MM.1S (cell line): ENCODE measurements at regions not wholly inside any gene's neighbourhood (a gene's known extent, or its start where the extent isn't known, plus 50 kb on each side); places are given as distances from the start of the nearest gene placed in this dataset.

Experiments used
- DNase-seq: peaks from one replicate; pipeline ENCODE4 v3.0.0-alpha.2; 2015
- H2AFZ ChIP-seq: fragments of 300-600 bp; sonication (generic); 2 replicates; pipeline ENCODE4 v1.6.0; 2016; ENCODE audit warnings: antibody characterized with exemption, low read length
- H3F3A ChIP-seq: fragments of 300-600 bp; sonication (generic); 2 replicates; pipeline ENCODE4 v1.6.1; 2016; ENCODE audit warnings: mild to moderate bottlenecking, antibody characterized with exemption, low read length, moderate library complexity, mixed read lengths; ENCODE audit not compliant: insufficient read depth
- H3K27ac ChIP-seq: fragments of 300-600 bp; sonication (generic); 2 replicates; pipeline ENCODE4 v1.5.1; 2016; ENCODE audit warnings: mild to moderate bottlenecking, low read length
- H3K27me3 ChIP-seq: fragments of 300-600 bp; sonication (generic); replicated peaks from 2 replicates; pipeline ENCODE4 v1.6.0; 2016; ENCODE audit warnings: low read length; ENCODE audit not compliant: insufficient read depth
- H3K36me3 ChIP-seq: fragments of 300-600 bp; sonication (generic); replicated peaks from 2 replicates; pipeline ENCODE4 v1.6.1; 2016; ENCODE audit warnings: mild to moderate bottlenecking, low read length, mixed read lengths; ENCODE audit not compliant: insufficient read depth
- H3K4me1 ChIP-seq: fragments of 300-600 bp; sonication (generic); 2 replicates; pipeline ENCODE4 v1.6.1; 2016; ENCODE audit warnings: low read length, mixed read lengths
- H3K4me2 ChIP-seq: fragments of 300-600 bp; sonication (generic); 2 replicates; pipeline ENCODE4 v1.6.0; 2016; ENCODE audit warnings: low read depth, low read length
- H3K4me3 ChIP-seq: fragments of 300-600 bp; sonication (generic); 2 replicates; pipeline ENCODE4 v1.5.1; 2016; ENCODE audit warnings: low read length, mixed read lengths
- H3K79me2 ChIP-seq: fragments of 300-600 bp; sonication (generic); 2 replicates; pipeline ENCODE4 v1.6.1; 2016; ENCODE audit warnings: mixed run types, low read length, mixed read lengths
- H3K9ac ChIP-seq: fragments of 300-600 bp; sonication (generic); 2 replicates; pipeline ENCODE4 v1.6.1; 2016; ENCODE audit warnings: low read length, mixed read lengths
- H3K9me2 ChIP-seq: fragments of 300-600 bp; sonication (generic); replicated peaks from 2 replicates; pipeline ENCODE4 v1.6.1; 2016; ENCODE audit warnings: mild to moderate bottlenecking, low read length, mixed read lengths; ENCODE audit not compliant: insufficient read depth
- H3K9me3 ChIP-seq: fragments of 300-600 bp; sonication (generic); replicated peaks from 2 replicates; pipeline ENCODE4 v1.6.1; 2016; ENCODE audit warnings: mild to moderate bottlenecking, low read length, mixed read lengths; ENCODE audit not compliant: insufficient read depth
- H4K20me1 ChIP-seq: fragments of 300-600 bp; sonication (generic); 2 replicates; pipeline ENCODE4 v1.6.1; 2016; ENCODE audit warnings: mild to moderate bottlenecking, low read length, moderate library complexity, mixed read lengths; ENCODE audit not compliant: insufficient read depth
- EZH2 ChIP-seq: fragments of 300-600 bp; sonication (generic); optimal IDR thresholded peaks from 2 replicates; pipeline ENCODE3; 2017; ENCODE audit warnings: low read depth, mild to moderate bottlenecking, antibody characterized with exemption, low read length, mixed read lengths
- EZH2phosphoT487 ChIP-seq: fragments of 300-600 bp; sonication (generic); IDR thresholded peaks from 2 replicates; pipeline ENCODE4 v1.6.1; 2018; ENCODE audit warnings: antibody characterized with exemption, low read length
- TF ChIP-seq, protein P1 (sequence below): fragments of 300-600 bp; sonication (generic); IDR thresholded peaks from 2 replicates; pipeline ENCODE4 v1.5.1; 2016; ENCODE audit warnings: antibody characterized with exemption, low read length, mixed read lengths

DNA sequence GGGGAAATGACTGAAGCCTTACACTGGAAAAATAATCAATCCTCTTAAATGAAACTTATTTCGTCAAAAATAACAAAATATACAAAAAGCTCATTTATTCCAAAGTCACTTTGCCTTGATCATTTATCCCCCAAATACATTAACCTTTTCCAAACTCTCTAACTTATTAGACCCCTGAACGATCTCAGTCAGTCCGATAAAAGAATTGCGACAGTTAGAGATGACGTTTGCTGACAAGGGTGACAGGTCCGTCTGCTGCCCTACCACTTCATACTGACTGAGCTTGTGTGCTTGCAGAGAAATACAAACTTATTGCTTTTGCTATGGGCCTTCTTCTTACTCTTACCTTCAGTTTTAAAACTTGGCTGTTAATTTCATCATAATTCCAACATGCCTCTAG lies 169.7 kb downstream of the ZDHHC21 start:
- Histone ChIP-seq H4K20me1 (no peaks in the 10 kb centered on the region), H3K9me3 (no peaks in the 10 kb centered on the region), H3K4me3 (no peak overlapping the region), H3K36me3 (no peaks in the 10 kb centered on the region), H3K9me2 (no peaks in the 10 kb centered on the region), H3K27ac (no peak overlapping the region), H3K27me3 (no peaks in the 10 kb centered on the region), H2AFZ (no peak overlapping the region), H3K4me2 (no peak overlapping the region), H3K79me2 (no peaks in the 10 kb centered on the region), H3K4me1 (no peaks in the 10 kb centered on the region), H3K9ac (no peak overlapping the region), H3F3A (no peaks in the 10 kb centered on the region)
- TF ChIP-seq, protein P1, sequence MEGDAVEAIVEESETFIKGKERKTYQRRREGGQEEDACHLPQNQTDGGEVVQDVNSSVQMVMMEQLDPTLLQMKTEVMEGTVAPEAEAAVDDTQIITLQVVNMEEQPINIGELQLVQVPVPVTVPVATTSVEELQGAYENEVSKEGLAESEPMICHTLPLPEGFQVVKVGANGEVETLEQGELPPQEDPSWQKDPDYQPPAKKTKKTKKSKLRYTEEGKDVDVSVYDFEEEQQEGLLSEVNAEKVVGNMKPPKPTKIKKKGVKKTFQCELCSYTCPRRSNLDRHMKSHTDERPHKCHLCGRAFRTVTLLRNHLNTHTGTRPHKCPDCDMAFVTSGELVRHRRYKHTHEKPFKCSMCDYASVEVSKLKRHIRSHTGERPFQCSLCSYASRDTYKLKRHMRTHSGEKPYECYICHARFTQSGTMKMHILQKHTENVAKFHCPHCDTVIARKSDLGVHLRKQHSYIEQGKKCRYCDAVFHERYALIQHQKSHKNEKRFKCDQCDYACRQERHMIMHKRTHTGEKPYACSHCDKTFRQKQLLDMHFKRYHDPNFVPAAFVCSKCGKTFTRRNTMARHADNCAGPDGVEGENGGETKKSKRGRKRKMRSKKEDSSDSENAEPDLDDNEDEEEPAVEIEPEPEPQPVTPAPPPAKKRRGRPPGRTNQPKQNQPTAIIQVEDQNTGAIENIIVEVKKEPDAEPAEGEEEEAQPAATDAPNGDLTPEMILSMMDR: no peak
- TF ChIP-seq EZH2: no peak
- no peak for TF ChIP-seq EZH2phosphoT487
- DNase-seq: no peak

DNA sequence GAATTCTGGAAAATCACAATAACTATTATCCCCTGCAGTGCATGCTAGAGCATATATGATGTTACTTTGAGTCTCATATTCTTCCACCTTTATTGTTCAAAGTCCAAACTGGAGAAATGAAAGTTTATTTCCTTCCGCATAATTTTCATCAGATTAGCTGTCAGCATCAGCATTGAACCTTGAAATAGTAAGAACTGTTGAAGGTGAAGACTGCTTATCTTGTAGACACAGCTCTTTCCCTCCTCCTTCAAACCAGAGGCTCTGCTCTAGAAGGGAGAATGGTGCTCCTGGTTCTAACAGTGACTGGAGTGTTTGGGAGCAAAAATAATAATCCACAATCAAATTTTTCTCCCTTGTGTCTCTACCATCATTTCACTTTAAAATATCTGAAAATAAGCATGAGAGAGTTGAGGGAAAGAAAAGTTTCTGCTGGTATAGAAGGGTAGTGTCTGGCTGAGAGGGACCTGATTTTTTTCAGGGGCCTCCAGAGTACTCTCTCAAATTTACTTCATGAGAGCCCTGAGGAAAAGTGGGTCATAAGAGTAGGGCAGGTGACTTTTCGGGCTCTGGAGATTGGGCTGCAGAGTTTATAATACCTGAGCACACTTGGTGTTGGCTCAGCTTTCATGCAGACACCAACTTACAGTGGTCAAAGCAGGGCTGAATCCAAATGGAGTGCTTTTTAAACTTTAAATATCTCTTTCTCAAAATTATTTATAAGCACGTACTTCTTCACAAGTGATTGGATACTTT lies 170.4 kb downstream of the ZDHHC21 start:
- H3K9me3 ChIP-seq: no peaks in the 10 kb centered on the region
- no peaks in the 10 kb centered on the region for H3F3A ChIP-seq
- H4K20me1 ChIP-seq: no peaks in the 10 kb centered on the region
- no peak overlapping the region for H3K4me3 ChIP-seq
- no peak overlapping the region for H3K27ac ChIP-seq
- no peaks in the 10 kb centered on the region for H3K27me3 ChIP-seq
- TF ChIP-seq, protein P1: no peak
- TF ChIP-seq EZH2 (no peak), EZH2phosphoT487 (no peak)
- no peaks in the 10 kb centered on the region for H3K79me2 ChIP-seq
- no peaks in the 10 kb centered on the region for H3K36me3 ChIP-seq
- H3K4me1 ChIP-seq: no peaks in the 10 kb centered on the region
- H3K9me2 ChIP-seq: no peaks in the 10 kb centered on the region
- no peak for DNase-seq
- H3K9ac ChIP-seq: no peak overlapping the region
- no peak overlapping the region for H2AFZ ChIP-seq
- no peak overlapping the region for H3K4me2 ChIP-seq

DNA sequence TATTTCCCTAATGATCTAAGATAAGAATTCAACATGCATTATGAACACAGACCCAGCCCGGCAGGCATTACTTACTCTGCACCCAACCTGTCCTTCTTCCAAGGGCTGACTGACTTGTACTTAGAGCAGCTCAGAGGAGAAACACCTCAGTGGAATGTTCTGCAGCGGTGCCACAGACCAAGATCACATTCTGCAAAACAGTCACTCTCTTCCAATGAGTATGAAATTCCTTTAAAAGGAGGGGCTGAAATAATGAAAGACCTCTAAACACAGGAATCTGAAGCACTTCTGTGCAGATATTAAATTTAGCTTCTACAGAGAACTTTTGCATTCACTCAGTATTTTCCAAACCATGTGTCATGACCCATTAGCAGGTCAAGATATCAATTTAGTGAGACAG lies 172.9 kb downstream of the ZDHHC21 start:
- H4K20me1 ChIP-seq: no peaks in the 10 kb centered on the region
- no peaks in the 10 kb centered on the region for H3K27me3 ChIP-seq
- H3K4me3 ChIP-seq: no peak overlapping the region
- H3K4me1 ChIP-seq: no peaks in the 10 kb centered on the region
- H3F3A ChIP-seq: no peaks in the 10 kb centered on the region
- H3K9ac ChIP-seq: no peak overlapping the region
- H3K9me3 ChIP-seq: no peaks in the 10 kb centered on the region
- no peaks in the 10 kb centered on the region for H3K9me2 ChIP-seq
- H3K27ac ChIP-seq: no peak overlapping the region
- no peaks in the 10 kb centered on the region for H3K79me2 ChIP-seq
- TF ChIP-seq EZH2phosphoT487: no peak
- no peak for TF ChIP-seq EZH2
- TF ChIP-seq, protein P1: no peak
- no peak for DNase-seq
- H3K36me3 ChIP-seq: no peaks in the 10 kb centered on the region
- H2AFZ ChIP-seq: no peak overlapping the region
- H3K4me2 ChIP-seq: no peak overlapping the region
